ENCODE measurements at regions not wholly inside any gene's neighbourhood (a gene's known extent, or its start where the extent isn't known, plus 50 kb on each side); places are given as distances from the start of the nearest gene placed in this dataset.

DNA sequence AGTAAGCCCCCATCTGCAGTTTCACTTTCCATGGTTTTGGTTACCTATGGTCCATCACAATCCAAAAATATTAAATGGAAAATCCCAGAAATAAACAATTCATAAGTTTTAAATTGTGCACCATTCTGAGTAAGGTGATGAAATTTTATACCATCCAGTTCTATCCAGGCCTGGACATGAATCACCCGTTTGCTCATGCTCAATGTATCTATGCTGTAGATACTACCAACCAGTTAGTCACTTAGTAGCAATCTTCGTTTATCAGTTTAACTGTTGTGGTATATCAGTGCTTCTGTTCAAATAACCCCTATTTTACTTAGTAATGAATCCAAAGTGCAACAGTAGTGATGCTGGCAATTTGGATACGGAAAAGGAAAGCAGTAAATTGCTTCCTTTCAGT lies 381.9 kb upstream of the AGTR1 start:
- WGBS, 2 experiments (ENCODE audit: extremely low coverage in 2 of 2, insufficient read length in 1 of 2), result no CpG with 5 or more reads among the region's 3 CpGs
- Histone ChIP-seq H3K4me3 (ENCODE audit: insufficient read depth, low read depth, low read length) (no peak overlapping the region), H2BK15ac (ENCODE audit: low read depth, low read length) (no peak overlapping the region), H3K27me3 (ENCODE audit: control insufficient read depth, insufficient read depth, low read length) (no peaks in the 10 kb centered on the region), H2AK5ac (ENCODE audit: low read depth, low read length) (no peak overlapping the region), H3K9me1 (ENCODE audit: insufficient read depth, low read length) (peaks cover 3% of the 10 kb centered on the region), H3K4ac (ENCODE audit: low read depth, low read length) (no peak overlapping the region), H3K56ac (ENCODE audit: extremely low read depth, insufficient read depth, low read length) (no peak overlapping the region), H3K36me3 (ENCODE audit: control insufficient read depth, insufficient read depth, low read length) (no peaks in the 10 kb centered on the region), H2AK9ac (replicated peaks; ENCODE audit: low read depth, low read length, poor library complexity) (no peak overlapping the region), H3K9me3 (ENCODE audit: control insufficient read depth, insufficient read depth, low read length) (no peaks in the 10 kb centered on the region), H3K4me1 (ENCODE audit: control insufficient read depth, insufficient read depth, low read length) (peaks cover 5% of the 10 kb centered on the region), H2AFZ (replicated peaks; ENCODE audit: low read length, poor library complexity) (no peak overlapping the region), H4K8ac (ENCODE audit: low read depth in 2 of 2, low read length in 2 of 2) (no peak overlapping the region), H4K5ac (ENCODE audit: low read depth, low read length) (no peak overlapping the region), H4K20me1 (ENCODE audit: insufficient read depth, low read length) (no peaks in the 10 kb centered on the region), H3K79me1 (ENCODE audit: low read depth in 1 of 2, low read length in 2 of 2) (no peaks in the 10 kb centered on the region), H4K91ac (ENCODE audit: insufficient read depth, low read depth, low read length) (no peak overlapping the region), H3K9ac (ENCODE audit: low read depth, low read length) (no peak overlapping the region), H3K18ac (ENCODE audit: low read depth, low read length) (no peak overlapping the region), H3K14ac (replicated peaks; ENCODE audit: low read depth, low read length) (no peak overlapping the region), H3K23ac (ENCODE audit: low read depth, low read length) (no peak overlapping the region), H2BK120ac (ENCODE audit: low read depth, low read length) (no peak overlapping the region), H3K27ac (ENCODE audit: insufficient read depth, low read length) (no peak overlapping the region), H2BK5ac (ENCODE audit: low read depth, low read length, poor library complexity, severe bottlenecking) (no peak overlapping the region), H2BK20ac (ENCODE audit: low read depth, low read length) (no peak overlapping the region), H3K4me2 (ENCODE audit: low read depth, low read length) (no peak overlapping the region)
- intact Hi-C loops (cut with micrococcal nuclease), result no loop called here
- dilution Hi-C loops (cut with HindIII; ENCODE audit: low sequenced_read_pairs, unreplicated experiment), result no loop called here
- DNase-seq, result peak; percentile 39
- CTCF ChIA-PET, result no interaction called here
- in situ Hi-C loops (cut with MboI; ENCODE audit: low sequenced_read_pairs), result loop anchor here (10.0 kb wide), 3 partner anchors 49 to 629 kb away; no protein-coding TSS in a partner anchor
- TF ChIP-seq CHD1 (IDR thresholded peaks at IDR 0.05; ENCODE audit: low read depth, low read length) (no peak), RCOR1 (IDR thresholded peaks at IDR 0.05; ENCODE audit: insufficient replicate concordance, low read length) (no peak), RAD21 (IDR thresholded peaks at IDR 0.05; ENCODE audit: low read length) (no peak), FOS (IDR thresholded peaks at IDR 0.05; ENCODE audit: low read depth, low read length) (no peak), SMC3 (IDR thresholded peaks at IDR 0.05; ENCODE audit: low read depth, low read length) (no peak), RFX5 (IDR thresholded peaks at IDR 0.05; ENCODE audit: low read depth, low read length) (no peak), MXI1 (IDR thresholded peaks at IDR 0.05; ENCODE audit: borderline replicate concordance, low read depth, low read length) (no peak), BHLHE40 (IDR thresholded peaks at IDR 0.05; ENCODE audit: low read depth, low read length) (no peak)
- TF ChIP-seq, protein P1, sequence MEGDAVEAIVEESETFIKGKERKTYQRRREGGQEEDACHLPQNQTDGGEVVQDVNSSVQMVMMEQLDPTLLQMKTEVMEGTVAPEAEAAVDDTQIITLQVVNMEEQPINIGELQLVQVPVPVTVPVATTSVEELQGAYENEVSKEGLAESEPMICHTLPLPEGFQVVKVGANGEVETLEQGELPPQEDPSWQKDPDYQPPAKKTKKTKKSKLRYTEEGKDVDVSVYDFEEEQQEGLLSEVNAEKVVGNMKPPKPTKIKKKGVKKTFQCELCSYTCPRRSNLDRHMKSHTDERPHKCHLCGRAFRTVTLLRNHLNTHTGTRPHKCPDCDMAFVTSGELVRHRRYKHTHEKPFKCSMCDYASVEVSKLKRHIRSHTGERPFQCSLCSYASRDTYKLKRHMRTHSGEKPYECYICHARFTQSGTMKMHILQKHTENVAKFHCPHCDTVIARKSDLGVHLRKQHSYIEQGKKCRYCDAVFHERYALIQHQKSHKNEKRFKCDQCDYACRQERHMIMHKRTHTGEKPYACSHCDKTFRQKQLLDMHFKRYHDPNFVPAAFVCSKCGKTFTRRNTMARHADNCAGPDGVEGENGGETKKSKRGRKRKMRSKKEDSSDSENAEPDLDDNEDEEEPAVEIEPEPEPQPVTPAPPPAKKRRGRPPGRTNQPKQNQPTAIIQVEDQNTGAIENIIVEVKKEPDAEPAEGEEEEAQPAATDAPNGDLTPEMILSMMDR (conservative IDR thresholded peaks at IDR 0.05; ENCODE audit: low read depth, low read length), result no peak
- no peak for ATAC-seq (ENCODE audit: low read depth)
- POLR2A ChIA-PET (ENCODE audit: unreplicated experiment), result no interaction called here
- no TSS peak for BruUV-seq (replicated peaks)

All from IMR-90 (cell line).